ENCODE measurements at regions not wholly inside any gene's neighbourhood (a gene's known extent, or its start where the extent isn't known, plus 50 kb on each side); places are given as distances from the start of the nearest gene placed in this dataset.

DNA sequence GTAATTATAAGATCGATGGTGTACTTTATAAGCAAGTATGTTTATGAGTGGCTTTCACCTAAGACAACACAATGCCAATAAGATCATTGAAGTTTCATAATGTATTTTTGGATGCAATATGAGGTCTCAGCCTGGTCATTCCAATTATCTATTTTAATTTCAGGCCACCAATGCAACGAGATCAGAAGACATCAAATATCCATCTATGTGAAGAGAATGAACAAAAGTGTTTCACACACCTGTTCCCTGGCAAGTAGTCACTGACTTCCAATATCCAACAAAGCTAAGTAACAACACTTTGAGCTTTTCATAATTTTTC is 53.6 kb upstream of the TMCO5A start:
- Mint-ChIP-seq H3K27me3 (peaks cover 13 to 36% of the 10 kb centered on the region in 2 donors), H3K27ac (no peak overlapping the region), H3K36me3 (no peaks in the 10 kb centered on the region), H3K9me3 (no peaks in the 10 kb centered on the region), H3K4me3 (no peak overlapping the region), H3K4me1 (ENCODE audit: low read depth in 2 of 2) (no peaks in the 10 kb centered on the region)
- DNase-seq (ENCODE audit: low spot score) (no peak), ATAC-seq (no peak)

DNA sequence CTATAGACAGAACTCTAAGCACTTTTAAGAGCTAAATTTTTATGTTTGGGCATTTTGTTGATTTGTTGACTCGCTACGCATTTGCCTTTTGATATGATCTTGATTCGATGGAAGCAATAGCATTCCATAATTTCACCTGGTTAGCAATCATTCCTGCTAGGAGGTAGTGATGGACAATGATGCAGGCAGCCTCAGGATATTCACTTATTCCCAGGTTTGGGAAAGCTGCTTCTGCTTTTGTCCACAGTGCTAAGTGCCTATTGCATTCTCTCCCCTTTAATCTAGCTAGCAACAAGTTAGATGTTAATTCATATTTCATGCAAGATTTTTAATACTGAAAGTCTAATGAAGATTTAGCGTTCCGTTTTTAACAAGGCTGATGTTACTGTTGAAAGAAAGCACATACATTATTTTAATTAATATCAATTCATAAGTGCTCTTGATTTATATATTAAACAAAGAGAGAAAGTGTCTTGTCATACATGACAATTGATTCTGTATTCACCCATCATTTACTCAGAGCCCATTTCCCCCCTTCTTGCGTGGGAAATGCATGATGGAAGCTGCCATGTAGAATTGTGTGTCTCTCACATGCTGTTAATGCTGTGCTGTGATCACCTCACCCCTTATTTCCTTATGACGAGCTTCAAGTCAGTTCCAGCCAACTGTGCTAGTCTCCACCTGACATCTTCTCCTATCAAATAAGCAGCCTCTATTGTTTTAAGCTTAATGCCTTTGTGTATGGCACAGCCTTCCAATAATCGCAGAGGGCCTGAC is 53.0 kb upstream of the TMCO5A start:
- no peak overlapping the region for H3K4me3 Mint-ChIP-seq
- no peak for DNase-seq (ENCODE audit: low spot score)
- H3K27ac Mint-ChIP-seq, result no peak overlapping the region
- no peaks in the 10 kb centered on the region for H3K36me3 Mint-ChIP-seq
- no peaks in the 10 kb centered on the region for H3K9me3 Mint-ChIP-seq
- H3K27me3 Mint-ChIP-seq, result peaks cover 13 to 36% of the 10 kb centered on the region in 2 donors
- no peak for ATAC-seq
- H3K4me1 Mint-ChIP-seq (ENCODE audit: low read depth in 2 of 2), result no peaks in the 10 kb centered on the region

DNA sequence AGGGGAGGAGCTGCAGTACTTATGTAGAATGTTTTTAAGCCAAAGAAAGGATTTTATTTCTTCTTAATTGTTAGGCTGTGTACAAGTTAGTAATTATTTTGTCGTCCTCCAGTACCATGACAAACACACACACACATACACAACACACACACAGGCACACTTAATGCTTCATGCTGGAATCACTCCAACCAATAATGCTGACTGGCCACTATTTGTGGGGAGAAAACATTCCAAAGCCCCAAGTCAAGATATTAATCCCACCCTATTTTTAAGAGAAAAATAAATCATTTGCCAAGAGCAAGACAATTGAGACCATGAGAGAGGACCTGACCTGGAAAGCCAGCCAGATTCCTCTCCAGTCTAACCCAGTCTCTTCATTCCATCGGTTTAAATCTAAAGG is 51.8 kb upstream of the TMCO5A start:
- Mint-ChIP-seq H3K36me3 (no peaks in the 10 kb centered on the region), H3K4me1 (ENCODE audit: low read depth in 2 of 2) (no peaks in the 10 kb centered on the region), H3K27me3 (peaks cover 13 to 36% of the 10 kb centered on the region in 2 donors), H3K27ac (no peak overlapping the region), H3K4me3 (no peak overlapping the region), H3K9me3 (no peaks in the 10 kb centered on the region)
- ATAC-seq, result no peak
- no peak for DNase-seq (ENCODE audit: low spot score)
